GM21423 (cell line): ENCODE measurements at regions not wholly inside any gene's neighbourhood (a gene's known extent, or its start where the extent isn't known, plus 50 kb on each side); places are given as distances from the start of the nearest gene placed in this dataset.
"Not testable (repeated sequence)": the region's sequence is repeated elsewhere in the genome, so short reads cannot be mapped to it uniquely, and the experiment has no call there.

Experiments
- ATAC-seq: cut with Tn5 transposase; IDR thresholded peaks from one replicate; pipeline ENCODE4 v1.9.1; 2021; ENCODE audit warnings: mild to moderate bottlenecking, moderate library complexity; ENCODE audit not compliant: unreplicated experiment

DNA sequence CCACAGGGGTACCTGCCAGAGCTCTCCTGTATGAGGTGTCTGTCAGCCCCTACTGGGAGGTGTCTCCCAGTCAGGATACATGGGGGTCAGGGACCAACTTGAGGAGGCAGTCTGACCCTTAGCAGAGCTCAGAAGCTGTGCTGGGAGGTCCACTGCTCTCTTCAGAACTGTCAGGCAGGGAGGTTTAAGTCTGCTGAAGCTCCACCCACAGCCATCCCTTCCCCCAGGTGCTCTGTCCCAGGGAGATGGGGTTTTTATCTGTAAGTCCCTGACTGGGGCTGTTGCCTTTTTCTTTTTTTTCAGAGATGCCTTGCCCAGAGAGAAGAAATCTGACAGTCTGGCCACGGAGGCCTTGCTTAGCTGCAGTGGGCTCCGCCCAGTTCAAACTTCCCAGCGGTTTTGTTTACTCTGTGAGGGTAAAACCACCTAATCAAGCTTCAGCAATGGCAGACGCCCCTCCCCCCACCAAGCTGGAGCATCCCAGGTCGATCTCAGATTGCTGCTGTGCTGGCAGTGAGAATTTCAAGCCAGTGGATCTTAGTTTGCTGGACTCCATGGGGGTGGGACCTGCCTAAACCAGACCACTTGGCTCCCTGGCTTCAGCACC, 118.5 kb upstream of the RADX start:
- not testable (repeated sequence) for ATAC-seq

DNA sequence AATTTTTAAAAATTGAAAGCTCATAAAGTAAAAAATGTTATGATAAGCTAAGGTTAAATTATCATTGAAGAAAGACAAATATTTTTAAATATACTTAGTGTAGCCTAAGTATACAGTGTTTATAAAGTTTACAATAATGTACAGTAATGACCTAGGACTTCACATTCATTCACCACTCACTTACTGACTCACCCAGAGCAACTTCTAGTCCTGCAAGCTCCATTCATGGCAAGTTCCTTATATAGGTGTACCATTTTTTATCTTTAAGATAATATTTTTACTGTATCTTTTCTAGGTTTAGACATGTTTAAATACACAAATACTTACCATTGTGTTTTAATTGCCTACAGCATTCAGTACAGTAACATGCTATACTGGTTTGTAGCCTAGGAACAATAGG, 112.3 kb upstream of the RADX start:
- no peak for ATAC-seq

- ATAC-seq = no peak
These were observed 100.9 kb upstream of the RADX start for GRCh38 chrX:106510713-106511403.
